ENCODE measurements at regions not wholly inside any gene's neighbourhood (a gene's known extent, or its start where the extent isn't known, plus 50 kb on each side); places are given as distances from the start of the nearest gene placed in this dataset.
"Not testable (repeated sequence)": the region's sequence is repeated elsewhere in the genome, so short reads cannot be mapped to it uniquely, and the experiment has no call there.

GRCh38 chr7:65647153-65647964, 225.5 kb upstream of the VKORC1L1 start:
- TF ChIP-seq, protein P1, sequence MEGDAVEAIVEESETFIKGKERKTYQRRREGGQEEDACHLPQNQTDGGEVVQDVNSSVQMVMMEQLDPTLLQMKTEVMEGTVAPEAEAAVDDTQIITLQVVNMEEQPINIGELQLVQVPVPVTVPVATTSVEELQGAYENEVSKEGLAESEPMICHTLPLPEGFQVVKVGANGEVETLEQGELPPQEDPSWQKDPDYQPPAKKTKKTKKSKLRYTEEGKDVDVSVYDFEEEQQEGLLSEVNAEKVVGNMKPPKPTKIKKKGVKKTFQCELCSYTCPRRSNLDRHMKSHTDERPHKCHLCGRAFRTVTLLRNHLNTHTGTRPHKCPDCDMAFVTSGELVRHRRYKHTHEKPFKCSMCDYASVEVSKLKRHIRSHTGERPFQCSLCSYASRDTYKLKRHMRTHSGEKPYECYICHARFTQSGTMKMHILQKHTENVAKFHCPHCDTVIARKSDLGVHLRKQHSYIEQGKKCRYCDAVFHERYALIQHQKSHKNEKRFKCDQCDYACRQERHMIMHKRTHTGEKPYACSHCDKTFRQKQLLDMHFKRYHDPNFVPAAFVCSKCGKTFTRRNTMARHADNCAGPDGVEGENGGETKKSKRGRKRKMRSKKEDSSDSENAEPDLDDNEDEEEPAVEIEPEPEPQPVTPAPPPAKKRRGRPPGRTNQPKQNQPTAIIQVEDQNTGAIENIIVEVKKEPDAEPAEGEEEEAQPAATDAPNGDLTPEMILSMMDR (IDR thresholded peaks at IDR 0.05; ENCODE audit: control extremely low read depth in 1 of 3, insufficient read depth in 1 of 3, low read depth in 1 of 3, low read length in 3 of 3): not testable (repeated sequence)
- TF ChIP-seq ZNF274 (IDR thresholded peaks at IDR 0.05; ENCODE audit: borderline replicate concordance, extremely low read depth, low read length); TBP (IDR thresholded peaks at IDR 0.05; ENCODE audit: low read depth, low read length); HDAC2 (IDR thresholded peaks at IDR 0.05; ENCODE audit: borderline replicate concordance in 1 of 2, low read depth in 2 of 2, low read length in 2 of 2): not testable (repeated sequence)

Data from H1 (cell line).